ENCODE measurements at regions not wholly inside any gene's neighbourhood (a gene's known extent, or its start where the extent isn't known, plus 50 kb on each side); places are given as distances from the start of the nearest gene placed in this dataset.

DNA sequence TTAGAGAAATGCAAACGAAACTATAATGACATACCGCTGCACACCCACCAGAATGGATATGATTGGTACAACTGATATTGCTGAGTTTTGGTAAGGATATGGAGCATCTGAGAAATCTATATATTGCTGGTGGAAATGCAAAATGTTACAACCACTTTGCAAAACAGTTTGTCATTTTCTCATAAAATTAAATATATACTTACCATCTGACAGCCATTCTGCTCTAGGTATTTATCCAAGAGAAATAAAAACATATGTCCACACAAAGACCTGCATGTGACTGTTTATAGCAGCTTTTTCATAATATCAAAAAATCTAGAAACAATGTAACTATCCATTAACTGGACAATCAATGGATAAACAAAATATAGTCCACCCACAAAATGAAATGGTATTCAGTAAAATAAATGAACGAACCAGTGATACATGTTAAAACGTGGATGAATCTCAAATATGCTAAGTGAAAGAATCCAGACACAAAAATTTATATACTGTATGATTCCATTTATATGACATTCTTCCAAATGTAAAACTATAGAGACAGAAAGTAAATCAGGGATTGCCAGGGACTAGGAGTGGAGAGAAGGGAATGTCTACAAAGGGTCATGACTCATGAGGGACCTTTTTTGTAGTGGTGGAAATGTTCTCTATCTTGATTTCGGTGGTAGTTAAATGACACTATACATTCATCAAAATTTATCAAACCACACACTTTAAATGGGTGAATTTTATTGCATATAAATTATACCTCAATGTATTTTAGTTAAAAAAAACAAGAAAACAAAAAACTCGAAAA, 312.0 kb upstream of the GLI3 start:
- H3K27ac ChIP-seq (ENCODE audit: low read length): no peak overlapping the region

GRCh38 chr7:42545049-42545724, 308.2 kb upstream of the GLI3 start:
- H3K79me2 ChIP-seq (replicated peaks; ENCODE audit: insufficient read depth, low read length): no peaks in the 10 kb centered on the region
- no peak overlapping the region for H3K9ac ChIP-seq (ENCODE audit: low read length)
- no peaks in the 10 kb centered on the region for H3F3A ChIP-seq (ENCODE audit: insufficient read depth, low read length, poor library complexity, severe bottlenecking)
- no peaks in the 10 kb centered on the region for H3K9me2 ChIP-seq (ENCODE audit: insufficient read depth, low read length)
- no peak overlapping the region for H3K4me2 ChIP-seq (ENCODE audit: low read length)
- no peak overlapping the region for H3K27ac ChIP-seq (ENCODE audit: low read length)
- no peaks in the 10 kb centered on the region for H3K36me3 ChIP-seq (ENCODE audit: insufficient read depth, low read length)
- no peaks in the 10 kb centered on the region for H4K20me1 ChIP-seq (ENCODE audit: insufficient read depth)
- no peaks in the 10 kb centered on the region for H3K9me3 ChIP-seq (ENCODE audit: low read length)
- H2AFZ ChIP-seq (ENCODE audit: low read depth, low read length): no peak overlapping the region
- H3K4me3 ChIP-seq (ENCODE audit: low read length): no peak overlapping the region
- no peaks in the 10 kb centered on the region for H3K27me3 ChIP-seq (ENCODE audit: insufficient read depth, low read depth, low read length)
- TF ChIP-seq POLR2AphosphoS5 (IDR thresholded peaks at IDR 0.05): no peak
- TF ChIP-seq SMC3 (conservative IDR thresholded peaks at IDR 0.05; ENCODE audit: poor library complexity): no peak
- TF ChIP-seq RAD21 (conservative IDR thresholded peaks at IDR 0.05): no peak
- TF ChIP-seq TAF1 (IDR thresholded peaks at IDR 0.05; ENCODE audit: low read depth): no peak
- TF ChIP-seq MXI1 (conservative IDR thresholded peaks at IDR 0.05; ENCODE audit: poor library complexity, severe bottlenecking): no peak
- TF ChIP-seq EP300 (conservative IDR thresholded peaks at IDR 0.05; ENCODE audit: poor library complexity, severe bottlenecking): no peak
- no peak for TF ChIP-seq EZH2 (IDR thresholded peaks at IDR 0.05; ENCODE audit: borderline replicate concordance, insufficient read depth, low read length, poor library complexity, severe bottlenecking)
- TF ChIP-seq, protein P1, sequence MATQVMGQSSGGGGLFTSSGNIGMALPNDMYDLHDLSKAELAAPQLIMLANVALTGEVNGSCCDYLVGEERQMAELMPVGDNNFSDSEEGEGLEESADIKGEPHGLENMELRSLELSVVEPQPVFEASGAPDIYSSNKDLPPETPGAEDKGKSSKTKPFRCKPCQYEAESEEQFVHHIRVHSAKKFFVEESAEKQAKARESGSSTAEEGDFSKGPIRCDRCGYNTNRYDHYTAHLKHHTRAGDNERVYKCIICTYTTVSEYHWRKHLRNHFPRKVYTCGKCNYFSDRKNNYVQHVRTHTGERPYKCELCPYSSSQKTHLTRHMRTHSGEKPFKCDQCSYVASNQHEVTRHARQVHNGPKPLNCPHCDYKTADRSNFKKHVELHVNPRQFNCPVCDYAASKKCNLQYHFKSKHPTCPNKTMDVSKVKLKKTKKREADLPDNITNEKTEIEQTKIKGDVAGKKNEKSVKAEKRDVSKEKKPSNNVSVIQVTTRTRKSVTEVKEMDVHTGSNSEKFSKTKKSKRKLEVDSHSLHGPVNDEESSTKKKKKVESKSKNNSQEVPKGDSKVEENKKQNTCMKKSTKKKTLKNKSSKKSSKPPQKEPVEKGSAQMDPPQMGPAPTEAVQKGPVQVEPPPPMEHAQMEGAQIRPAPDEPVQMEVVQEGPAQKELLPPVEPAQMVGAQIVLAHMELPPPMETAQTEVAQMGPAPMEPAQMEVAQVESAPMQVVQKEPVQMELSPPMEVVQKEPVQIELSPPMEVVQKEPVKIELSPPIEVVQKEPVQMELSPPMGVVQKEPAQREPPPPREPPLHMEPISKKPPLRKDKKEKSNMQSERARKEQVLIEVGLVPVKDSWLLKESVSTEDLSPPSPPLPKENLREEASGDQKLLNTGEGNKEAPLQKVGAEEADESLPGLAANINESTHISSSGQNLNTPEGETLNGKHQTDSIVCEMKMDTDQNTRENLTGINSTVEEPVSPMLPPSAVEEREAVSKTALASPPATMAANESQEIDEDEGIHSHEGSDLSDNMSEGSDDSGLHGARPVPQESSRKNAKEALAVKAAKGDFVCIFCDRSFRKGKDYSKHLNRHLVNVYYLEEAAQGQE (IDR thresholded peaks at IDR 0.05; ENCODE audit: borderline replicate concordance): no peak

More for the DNA sequence above, 312.0 kb upstream of the GLI3 start:
- no peaks in the 10 kb centered on the region for H3F3A ChIP-seq (ENCODE audit: insufficient read depth, low read length, poor library complexity, severe bottlenecking)
- no peak overlapping the region for H3K9ac ChIP-seq (ENCODE audit: low read length)
- no peaks in the 10 kb centered on the region for H3K9me2 ChIP-seq (ENCODE audit: insufficient read depth, low read length)
- no peaks in the 10 kb centered on the region for H3K36me3 ChIP-seq (ENCODE audit: insufficient read depth, low read length)
- no peak overlapping the region for H3K4me3 ChIP-seq (ENCODE audit: low read length)
- no peaks in the 10 kb centered on the region for H3K9me3 ChIP-seq (ENCODE audit: low read length)
- TF ChIP-seq, protein P1 (IDR thresholded peaks at IDR 0.05; ENCODE audit: borderline replicate concordance): no peak
- TF ChIP-seq EZH2 (IDR thresholded peaks at IDR 0.05; ENCODE audit: borderline replicate concordance, insufficient read depth, low read length, poor library complexity, severe bottlenecking): no peak
- no peak for TF ChIP-seq RAD21 (conservative IDR thresholded peaks at IDR 0.05)
- TF ChIP-seq TAF1 (IDR thresholded peaks at IDR 0.05; ENCODE audit: low read depth): no peak
- no peak for TF ChIP-seq MXI1 (conservative IDR thresholded peaks at IDR 0.05; ENCODE audit: poor library complexity, severe bottlenecking)
- no peak for TF ChIP-seq POLR2AphosphoS5 (IDR thresholded peaks at IDR 0.05)
- TF ChIP-seq CTCF (IDR thresholded peaks at IDR 0.05; ENCODE audit: poor library complexity, severe bottlenecking): no peak
- TF ChIP-seq SMC3 (conservative IDR thresholded peaks at IDR 0.05; ENCODE audit: poor library complexity): no peak
- TF ChIP-seq EP300 (conservative IDR thresholded peaks at IDR 0.05; ENCODE audit: poor library complexity, severe bottlenecking): no peak
- H2AFZ ChIP-seq (ENCODE audit: low read depth, low read length): no peak overlapping the region
- H3K27me3 ChIP-seq (ENCODE audit: insufficient read depth, low read depth, low read length): no peaks in the 10 kb centered on the region
- no peaks in the 10 kb centered on the region for H3K79me2 ChIP-seq (replicated peaks; ENCODE audit: insufficient read depth, low read length)
- no peaks in the 10 kb centered on the region for H4K20me1 ChIP-seq (ENCODE audit: insufficient read depth)
- H3K4me2 ChIP-seq (ENCODE audit: low read length): no peak overlapping the region

Data from neural cell (in vitro differentiated cells).